ENCODE measurements at regions not wholly inside any gene's neighbourhood (a gene's known extent, or its start where the extent isn't known, plus 50 kb on each side); places are given as distances from the start of the nearest gene placed in this dataset.

- Histone ChIP-seq H3K4me3 (ENCODE audit: low read depth, low read length) (no peak overlapping the region), H3K27me3 (ENCODE audit: control insufficient read depth, insufficient read depth, low read length) (no peaks in the 10 kb centered on the region), H3K27ac (ENCODE audit: low read depth, low read length) (no peak overlapping the region), H3K9me3 (ENCODE audit: control insufficient read depth, insufficient read depth, low read length) (peaks cover 6% of the 10 kb centered on the region)
- ChIA-PET CTCF (interaction anchor here (0.6 kb wide), 1 partner anchor 59 kb away, joined by 3 read pairs; no protein-coding TSS in a partner anchor), POLR2A (no interaction called here)
- no peak for DNase-seq (ENCODE audit: low read depth, low spot score)
- TF ChIP-seq CTCF (IDR thresholded peaks at IDR 0.05; ENCODE audit: low read depth, low read length), result no peak
Observed at GRCh38 chr9:92196909-92197308, 81.7 kb upstream of the SPTLC1 start.

GRCh38 chr9:92196400-92196799 is 81.2 kb upstream of the SPTLC1 start:
- POLR2A ChIA-PET, result interaction anchor here (0.6 kb wide), 1 partner anchor 32 kb away, joined by 6 read pairs; no protein-coding TSS in a partner anchor
- no peak overlapping the region for H3K4me3 ChIP-seq (ENCODE audit: low read depth, low read length)
- no peak for TF ChIP-seq CTCF (IDR thresholded peaks at IDR 0.05; ENCODE audit: low read depth, low read length)
- peaks cover 6% of the 10 kb centered on the region for H3K9me3 ChIP-seq (ENCODE audit: control insufficient read depth, insufficient read depth, low read length)
- CTCF ChIA-PET, result interaction anchor here (0.6 kb wide), 1 partner anchor 59 kb away, joined by 3 read pairs; no protein-coding TSS in a partner anchor
- no peak overlapping the region for H3K27ac ChIP-seq (ENCODE audit: low read depth, low read length)
- DNase-seq (ENCODE audit: low read depth, low spot score), result no peak
- no peaks in the 10 kb centered on the region for H3K27me3 ChIP-seq (ENCODE audit: control insufficient read depth, insufficient read depth, low read length)

- POLR2A ChIA-PET, result no interaction called here
- Histone ChIP-seq H3K27ac (ENCODE audit: low read depth, low read length) (no peak overlapping the region), H3K4me3 (ENCODE audit: low read depth, low read length) (no peak overlapping the region), H3K27me3 (ENCODE audit: control insufficient read depth, insufficient read depth, low read length) (no peaks in the 10 kb centered on the region), H3K9me3 (ENCODE audit: control insufficient read depth, insufficient read depth, low read length) (no peaks in the 10 kb centered on the region; the same call in 1 of the 2 replicates)
- CTCF ChIA-PET, result interaction anchor here (0.8 to 1.0 kb wide), 2 partner anchors 18 to 51 kb away, joined by 3 read pairs; no protein-coding TSS in a partner anchor
- no peak for TF ChIP-seq CTCF (IDR thresholded peaks at IDR 0.05; ENCODE audit: low read depth, low read length)
- no peak for DNase-seq (ENCODE audit: low read depth, low spot score)
Observed at GRCh38 chr9:92191801-92192200, 76.6 kb upstream of the SPTLC1 start.

- Histone ChIP-seq H3K27me3 (ENCODE audit: control insufficient read depth, insufficient read depth, low read length) (no peaks in the 10 kb centered on the region), H3K9me3 (ENCODE audit: control insufficient read depth, insufficient read depth, low read length) (no peaks in the 10 kb centered on the region; the same call in 1 of the 2 replicates), H3K4me3 (ENCODE audit: low read depth, low read length) (no peak overlapping the region), H3K27ac (ENCODE audit: low read depth, low read length) (no peak overlapping the region)
- ChIA-PET CTCF (interaction anchor here (0.6 kb wide), 1 partner anchor 248 kb away, joined by 6 read pairs; no protein-coding TSS in a partner anchor), POLR2A (no interaction called here)
- no peak for TF ChIP-seq CTCF (IDR thresholded peaks at IDR 0.05; ENCODE audit: low read depth, low read length)
- no peak for DNase-seq (ENCODE audit: low read depth, low spot score)
Observed at GRCh38 chr9:92190536-92190790, 75.2 kb upstream of the SPTLC1 start.

GRCh38 chr9:92189782-92190535 is 74.7 kb upstream of the SPTLC1 start:
- TF ChIP-seq CTCF (IDR thresholded peaks at IDR 0.05; ENCODE audit: low read depth, low read length), result no peak
- no peak overlapping the region for H3K27ac ChIP-seq (ENCODE audit: low read depth, low read length)
- DNase-seq (ENCODE audit: low read depth, low spot score), result no peak
- no peak overlapping the region for H3K4me3 ChIP-seq (ENCODE audit: low read depth, low read length)
- ChIA-PET POLR2A (no interaction called here), CTCF (interaction anchor here (0.6 kb wide), 1 partner anchor 249 kb away, joined by 6 read pairs; no protein-coding TSS in a partner anchor)
- H3K9me3 ChIP-seq (ENCODE audit: control insufficient read depth, insufficient read depth, low read length), result no peaks in the 10 kb centered on the region; the same call in 1 of the 2 replicates
- H3K27me3 ChIP-seq (ENCODE audit: control insufficient read depth, insufficient read depth, low read length), result no peaks in the 10 kb centered on the region

Measured in AG04450 (cell line).